GM12865 (cell line): ENCODE measurements at regions not wholly inside any gene's neighbourhood (a gene's known extent, or its start where the extent isn't known, plus 50 kb on each side); places are given as distances from the start of the nearest gene placed in this dataset.
"Not testable (repeated sequence)": the region's sequence is repeated elsewhere in the genome, so short reads cannot be mapped to it uniquely, and the experiment has no call there.

Source experiments
- DNase-seq: peaks from one replicate; pipeline ENCODE4 v3.0.0; 2010; ENCODE audit warnings: low read depth
- H3K4me3 ChIP-seq: 2 replicates; pipeline ENCODE4 v1.5.1; 2011; ENCODE audit warnings: mild to moderate bottlenecking, low read depth, low read length, control low read depth
- CTCF ChIP-seq: IDR thresholded peaks from 2 replicates; pipeline ENCODE4 v1.5.1; 2011; ENCODE audit warnings: low read length, control low read depth, low read depth, inconsistent platforms; ENCODE audit not compliant: insufficient read depth; ENCODE audit errors: missing control alignments

DNA sequence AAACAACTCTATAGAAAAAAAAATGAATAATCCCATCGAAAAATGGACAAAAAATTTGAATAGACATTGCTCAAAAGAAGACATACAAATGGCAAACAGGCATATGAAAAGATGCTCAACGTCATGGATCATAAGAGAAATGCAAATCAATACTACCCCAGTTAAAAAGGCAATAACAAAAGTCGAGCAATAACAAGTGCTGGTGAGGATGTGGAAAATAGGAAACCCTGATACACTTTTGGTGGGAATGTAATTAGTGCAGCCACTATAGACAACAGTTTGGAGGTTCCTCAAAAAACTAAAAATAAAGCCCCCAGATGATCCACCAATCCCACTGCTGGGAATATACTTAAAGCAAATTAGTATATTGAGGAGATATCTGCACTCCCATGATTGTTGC lies 701.5 kb downstream of the NUP35 start:
- no peak for DNase-seq
- TF ChIP-seq CTCF = no peak
- H3K4me3 ChIP-seq = no peak overlapping the region

DNA sequence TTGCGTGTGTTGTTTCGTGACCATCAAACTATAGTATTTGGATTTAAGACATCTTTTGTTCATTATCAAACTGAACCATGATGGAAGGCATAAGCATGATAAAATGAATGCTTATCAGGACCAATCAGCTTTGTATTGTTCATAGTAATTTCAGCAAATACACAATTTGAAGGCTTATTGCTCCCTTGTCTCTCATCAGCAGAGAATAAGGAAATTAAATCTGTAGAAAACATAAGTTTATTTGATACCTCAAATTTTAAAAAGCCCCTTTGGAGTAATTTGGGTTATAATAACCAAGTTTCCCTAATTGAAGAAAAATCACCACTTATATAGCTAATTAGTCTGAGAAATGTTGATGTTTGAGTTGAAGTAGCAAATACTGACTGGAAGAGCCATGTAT lies 705.7 kb downstream of the NUP35 start:
- TF ChIP-seq CTCF = no peak
- no peak overlapping the region for H3K4me3 ChIP-seq
- DNase-seq = no peak

DNA sequence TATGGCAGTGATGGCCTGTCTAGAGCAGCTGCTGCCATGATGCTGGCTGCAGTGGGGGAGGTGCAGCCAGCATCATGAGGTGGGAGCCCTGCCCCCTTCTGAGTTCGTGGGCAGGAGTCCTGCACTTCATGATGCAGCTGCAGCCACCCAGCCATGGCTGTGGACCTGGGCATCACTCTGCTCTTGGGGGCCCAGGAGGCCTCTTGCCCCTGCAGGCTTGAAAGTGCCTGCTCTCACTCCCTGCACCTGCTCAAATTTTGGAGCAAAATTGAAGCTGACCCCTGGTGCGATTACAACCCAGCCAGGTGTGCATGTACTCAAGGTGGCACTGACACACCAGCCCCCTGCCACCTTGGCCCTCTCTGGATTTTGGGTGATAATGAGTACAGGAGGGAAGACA lies 712.9 kb downstream of the NUP35 start:
- no peak overlapping the region for H3K4me3 ChIP-seq
- DNase-seq = no peak
- TF ChIP-seq CTCF = no peak

GRCh38 chr2:183838295-183838694 lies 714.1 kb downstream of the NUP35 start:
- no peak overlapping the region for H3K4me3 ChIP-seq
- no peak for DNase-seq
- no peak for TF ChIP-seq CTCF

- H3K4me3 ChIP-seq = no peak overlapping the region
- TF ChIP-seq CTCF = no peak
- no peak for DNase-seq
These were observed 715.9 kb downstream of the NUP35 start for GRCh38 chr2:183840061-183840584.

DNA sequence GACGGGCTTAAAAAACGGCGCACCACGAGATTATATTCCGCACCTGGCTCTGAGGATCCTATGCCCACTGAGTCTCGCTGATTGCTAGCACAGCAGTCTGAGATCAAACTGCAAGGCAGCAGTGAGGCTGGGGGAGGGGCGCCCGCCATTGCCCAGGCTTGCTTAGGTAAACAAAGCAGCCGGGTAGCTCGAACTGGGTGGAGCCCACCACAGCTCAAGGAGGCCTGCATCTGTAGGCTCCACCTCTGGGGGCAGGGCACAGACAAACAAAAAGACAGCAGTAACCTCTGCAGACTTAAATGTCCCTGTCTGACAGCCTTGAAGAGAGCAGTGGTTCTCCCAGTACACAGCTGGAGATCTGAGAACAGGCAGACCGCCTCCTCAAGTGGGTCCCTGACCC lies 725.6 kb downstream of the NUP35 start:
- DNase-seq = not testable (repeated sequence)

GRCh38 chr2:183859129-183859528 lies 734.9 kb downstream of the NUP35 start:
- no peak for TF ChIP-seq CTCF
- no peak for DNase-seq
- H3K4me3 ChIP-seq = no peak overlapping the region

More for the DNA sequence above, 725.6 kb downstream of the NUP35 start:
- H3K4me3 ChIP-seq = not testable (repeated sequence)
